T-helper 2 cell treated with Interferon-gamma antibody and Interleukin-4, amounts not matched to agents 5 μg/mL and 100 μg/mL, for 36 hours (primary cell): ENCODE measurements at regions not wholly inside any gene's neighbourhood (a gene's known extent, or its start where the extent isn't known, plus 50 kb on each side); places are given as distances from the start of the nearest gene placed in this dataset.

Experiments
- DNase-seq: peaks from one replicate; pipeline ENCODE4 v3.0.0; 2021; ENCODE audit warnings: low spot score
- H3K27ac Mint-ChIP-seq: one replicate; pipeline ENCODE4 v1.8.0; 2021; ENCODE audit warnings: mild to moderate bottlenecking, mixed read lengths
- H3K27me3 Mint-ChIP-seq: one replicate; pipeline ENCODE4 v1.8.0; 2021; ENCODE audit warnings: low read depth, mixed read lengths
- H3K36me3 Mint-ChIP-seq: one replicate; pipeline ENCODE4 v1.8.0; 2021; ENCODE audit warnings: low read depth, mixed read lengths
- H3K4me1 Mint-ChIP-seq: one replicate; pipeline ENCODE4 v1.8.0; 2021; ENCODE audit warnings: low read depth, mixed read lengths
- H3K4me3 Mint-ChIP-seq: one replicate; pipeline ENCODE4 v1.8.0; 2022; ENCODE audit warnings: mild to moderate bottlenecking, moderate library complexity, mixed read lengths
- H3K9me3 Mint-ChIP-seq: one replicate; pipeline ENCODE4 v1.8.0; 2021; ENCODE audit warnings: mixed read lengths

DNA sequence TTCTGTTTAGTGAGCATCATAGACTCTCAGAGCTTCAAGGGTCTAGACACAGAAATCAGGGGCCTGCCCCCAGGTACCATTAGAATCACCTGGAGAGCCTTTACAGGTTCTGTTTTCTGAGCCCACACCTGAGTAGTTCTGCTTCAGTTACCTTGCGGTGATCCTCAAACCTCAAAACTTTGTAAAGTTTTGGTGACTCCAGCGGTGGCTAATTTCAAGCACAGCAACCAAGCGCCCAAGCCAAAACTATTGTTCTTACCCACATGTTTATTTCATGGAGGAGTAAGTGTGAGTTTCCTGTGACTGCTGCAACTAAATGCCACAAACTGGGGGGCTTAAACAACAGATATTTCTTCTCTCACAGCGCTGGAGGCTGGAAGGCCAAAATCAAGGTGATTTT lies 108.9 kb downstream of the FOXD1 start:
- no peak for DNase-seq
- H3K27me3 Mint-ChIP-seq, result peaks cover 20% of the 10 kb centered on the region
- H3K4me3 Mint-ChIP-seq, result no peak overlapping the region
- no peaks in the 10 kb centered on the region for H3K4me1 Mint-ChIP-seq
- no peak overlapping the region for H3K27ac Mint-ChIP-seq
- no peaks in the 10 kb centered on the region for H3K9me3 Mint-ChIP-seq
- no peaks in the 10 kb centered on the region for H3K36me3 Mint-ChIP-seq

DNA sequence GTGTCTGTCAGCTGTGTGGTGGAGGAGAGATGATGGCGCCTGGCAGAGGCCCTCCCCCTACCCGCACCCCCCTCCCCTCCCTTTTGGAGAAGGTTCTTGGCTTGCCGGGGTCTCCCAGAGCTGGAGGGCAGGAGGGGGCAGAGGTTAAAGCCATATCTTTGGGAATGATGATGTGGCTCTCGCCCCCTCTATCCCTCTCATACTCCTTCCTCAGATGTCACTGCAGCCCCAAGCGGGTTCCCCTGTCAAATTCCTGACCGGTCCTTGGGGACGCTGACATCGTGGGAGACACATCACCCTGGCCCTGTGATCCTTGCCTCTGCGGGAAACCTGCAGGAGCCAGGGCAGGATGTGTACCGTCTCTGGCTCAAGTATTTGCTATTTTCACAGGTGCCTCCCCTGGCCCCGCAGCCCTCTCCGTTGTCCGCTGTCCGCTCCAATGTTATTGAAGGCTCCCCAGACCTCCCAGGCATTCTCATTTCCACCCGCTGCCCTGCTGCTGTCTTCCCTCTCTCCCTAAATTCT lies 109.5 kb downstream of the FOXD1 start:
- Mint-ChIP-seq H3K36me3 (no peaks in the 10 kb centered on the region), H3K27ac (no peak overlapping the region), H3K27me3 (peaks cover 20% of the 10 kb centered on the region), H3K4me3 (no peak overlapping the region), H3K9me3 (no peaks in the 10 kb centered on the region), H3K4me1 (no peaks in the 10 kb centered on the region)
- DNase-seq, result no peak

DNA sequence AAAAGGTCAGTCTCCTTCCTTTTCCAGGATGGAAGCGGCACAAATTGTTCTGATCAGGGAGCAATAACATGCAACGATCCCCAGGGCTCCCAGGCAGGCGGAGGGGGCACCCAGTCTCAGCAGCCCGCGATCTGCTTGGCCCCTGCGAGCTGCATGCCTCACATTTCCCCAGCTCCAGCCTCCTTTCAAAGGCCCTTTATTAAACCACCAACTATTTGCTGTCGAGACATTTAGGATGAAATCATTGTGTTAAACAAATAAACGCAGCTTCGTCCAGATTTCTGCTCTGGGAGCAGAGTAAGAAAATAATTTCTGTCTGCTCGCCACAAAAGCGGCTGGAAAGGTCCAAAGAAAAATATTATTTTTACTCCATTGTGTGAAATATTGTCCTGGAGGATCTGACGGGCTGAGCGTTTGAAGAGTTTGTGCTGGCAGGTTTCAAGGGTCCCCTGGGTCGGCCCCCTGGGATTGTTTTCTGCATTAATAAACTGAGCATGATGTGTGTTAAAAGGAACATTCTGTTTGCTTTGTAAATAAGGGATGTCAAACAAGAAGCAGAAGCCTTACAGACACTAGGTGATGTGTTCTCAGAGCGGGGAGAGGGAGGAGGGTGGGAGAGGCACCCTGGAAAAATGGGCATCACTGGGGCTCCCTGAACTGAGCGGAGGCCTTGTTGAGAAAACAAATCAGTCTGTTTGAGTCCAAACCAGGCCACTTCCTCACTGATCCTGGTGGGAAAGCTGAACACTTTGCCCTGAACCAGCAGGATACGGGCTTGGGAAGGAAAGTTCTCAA lies 110.1 kb downstream of the FOXD1 start:
- H3K4me3 Mint-ChIP-seq, result no peak overlapping the region
- H3K9me3 Mint-ChIP-seq, result no peaks in the 10 kb centered on the region
- no peaks in the 10 kb centered on the region for H3K4me1 Mint-ChIP-seq
- DNase-seq, result no peak
- H3K36me3 Mint-ChIP-seq, result no peaks in the 10 kb centered on the region
- H3K27me3 Mint-ChIP-seq, result peaks cover 22% of the 10 kb centered on the region
- no peak overlapping the region for H3K27ac Mint-ChIP-seq

DNA sequence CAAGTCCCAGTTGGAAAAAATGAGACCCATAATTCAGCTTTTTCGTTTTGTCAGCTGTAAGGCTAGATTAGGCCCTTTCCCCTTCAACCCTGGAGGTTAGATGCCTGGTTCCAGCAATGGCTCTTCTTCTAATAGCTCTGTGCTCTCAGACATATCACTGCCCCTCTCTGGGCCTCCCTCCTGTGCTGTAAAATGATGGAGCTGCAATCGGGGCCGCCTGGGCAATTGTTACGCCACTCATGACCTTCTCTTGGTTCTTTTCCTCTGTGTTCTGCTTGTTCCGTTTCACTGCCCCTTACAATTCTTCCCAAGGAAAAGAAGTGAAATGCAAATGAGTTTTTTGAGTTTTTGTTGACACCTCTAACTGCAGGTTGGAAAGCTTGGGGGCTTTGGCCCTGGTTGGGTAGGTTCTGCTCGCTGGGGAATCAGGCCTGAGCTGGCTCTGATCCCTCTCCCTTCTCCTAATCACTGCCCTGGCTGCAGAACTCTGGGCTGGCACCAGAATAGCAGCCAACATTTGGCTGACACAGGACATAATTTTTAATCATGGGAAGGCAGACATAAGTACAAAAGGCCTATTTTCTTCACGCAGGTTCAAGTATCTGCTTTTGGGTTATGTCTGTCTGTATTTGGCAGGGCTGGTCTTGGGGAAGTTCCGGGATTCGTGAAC lies 110.9 kb downstream of the FOXD1 start:
- Mint-ChIP-seq H3K27ac (no peak overlapping the region), H3K27me3 (peaks cover 22% of the 10 kb centered on the region), H3K4me1 (no peaks in the 10 kb centered on the region), H3K4me3 (no peak overlapping the region), H3K36me3 (no peaks in the 10 kb centered on the region), H3K9me3 (no peaks in the 10 kb centered on the region)
- DNase-seq, result no peak

DNA sequence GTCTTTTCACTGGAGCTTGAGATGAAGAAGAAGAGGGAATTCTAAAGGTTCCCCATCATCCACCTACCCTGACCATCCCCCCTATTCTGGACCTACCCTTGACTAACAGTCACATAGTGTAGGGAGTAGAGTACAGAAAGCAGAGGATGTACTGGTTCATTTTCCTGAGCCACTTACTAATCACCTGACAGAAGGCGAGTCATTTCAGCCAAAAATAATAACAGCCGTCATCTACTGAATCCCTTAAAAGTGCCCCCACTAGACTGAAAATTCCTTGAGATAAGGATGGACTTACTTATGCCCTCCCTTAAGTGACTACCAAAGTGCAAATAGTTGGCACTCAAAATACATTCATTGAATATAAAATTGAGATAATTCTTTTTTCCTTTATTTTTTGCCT lies 112.2 kb downstream of the FOXD1 start:
- H3K36me3 Mint-ChIP-seq, result no peaks in the 10 kb centered on the region
- no peaks in the 10 kb centered on the region for H3K9me3 Mint-ChIP-seq
- DNase-seq, result no peak
- H3K27ac Mint-ChIP-seq, result no peak overlapping the region
- peaks cover 29% of the 10 kb centered on the region for H3K27me3 Mint-ChIP-seq
- H3K4me3 Mint-ChIP-seq, result no peak overlapping the region
- H3K4me1 Mint-ChIP-seq, result no peaks in the 10 kb centered on the region

DNA sequence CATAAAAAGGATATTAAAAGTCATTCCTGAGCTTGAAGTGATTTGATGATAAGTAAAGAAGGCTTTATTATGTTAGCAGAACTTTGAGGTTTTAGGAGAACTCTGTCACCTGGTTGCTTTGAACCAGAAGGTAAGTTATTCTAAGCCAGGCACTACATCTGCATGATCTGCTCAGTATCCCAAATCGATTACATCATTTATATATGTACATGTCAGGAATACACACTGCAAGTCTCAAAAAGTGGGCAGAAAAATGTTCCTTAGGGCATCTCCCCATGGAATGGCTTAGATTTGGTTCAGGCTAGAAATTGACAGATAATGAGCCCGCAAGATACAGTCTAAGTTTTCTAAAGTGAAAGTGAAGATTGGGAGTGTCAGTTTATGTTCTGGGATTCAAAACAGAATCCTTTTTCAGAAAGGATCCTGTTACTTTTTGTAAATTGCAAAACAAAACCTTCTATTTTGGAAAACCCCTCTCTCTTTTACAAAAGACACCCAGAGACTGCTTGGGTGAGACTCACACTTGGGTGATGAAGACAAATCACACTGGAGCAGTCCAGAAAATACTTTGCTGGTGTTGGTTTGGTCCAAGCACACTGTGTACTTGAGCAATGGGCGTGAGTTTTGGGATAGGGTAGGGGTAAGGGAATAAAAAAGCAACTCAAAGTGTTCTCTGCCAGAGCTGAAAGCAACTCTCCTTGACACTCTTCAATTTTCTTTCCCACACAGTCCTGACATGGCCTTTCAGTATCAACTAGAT lies 114.5 kb downstream of the FOXD1 start:
- Mint-ChIP-seq H3K27me3 (peaks cover 22% of the 10 kb centered on the region), H3K4me1 (no peaks in the 10 kb centered on the region)

DNA sequence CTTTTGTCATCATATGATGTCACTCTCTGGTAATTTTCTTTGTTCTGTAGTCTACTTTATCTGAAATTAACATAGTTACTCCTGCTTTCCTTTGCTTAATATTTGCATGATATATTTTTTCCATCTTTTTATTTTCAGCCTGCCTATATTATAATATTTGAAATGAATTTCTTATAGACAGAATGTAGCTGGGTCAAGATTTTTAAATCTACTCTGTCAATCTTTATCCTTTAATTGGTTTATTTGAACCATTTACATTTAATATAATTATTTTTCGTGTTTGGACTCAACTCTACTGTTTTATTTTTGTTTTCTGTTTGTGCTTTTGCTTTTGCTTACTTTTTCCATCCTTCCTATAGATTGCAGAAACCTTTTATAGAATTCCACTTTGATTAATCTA lies 118.0 kb downstream of the FOXD1 start:
- Mint-ChIP-seq H3K4me3 (no peak overlapping the region), H3K27ac (no peak overlapping the region), H3K27me3 (peaks cover 11% of the 10 kb centered on the region), H3K9me3 (peaks cover 10% of the 10 kb centered on the region), H3K4me1 (no peaks in the 10 kb centered on the region), H3K36me3 (no peaks in the 10 kb centered on the region)
- no peak for DNase-seq

More for the DNA sequence above, 114.5 kb downstream of the FOXD1 start:
- no peaks in the 10 kb centered on the region for H3K36me3 Mint-ChIP-seq
- H3K27ac Mint-ChIP-seq, result no peak overlapping the region
- DNase-seq, result no peak
- peaks cover 10% of the 10 kb centered on the region for H3K9me3 Mint-ChIP-seq
- no peak overlapping the region for H3K4me3 Mint-ChIP-seq

DNA sequence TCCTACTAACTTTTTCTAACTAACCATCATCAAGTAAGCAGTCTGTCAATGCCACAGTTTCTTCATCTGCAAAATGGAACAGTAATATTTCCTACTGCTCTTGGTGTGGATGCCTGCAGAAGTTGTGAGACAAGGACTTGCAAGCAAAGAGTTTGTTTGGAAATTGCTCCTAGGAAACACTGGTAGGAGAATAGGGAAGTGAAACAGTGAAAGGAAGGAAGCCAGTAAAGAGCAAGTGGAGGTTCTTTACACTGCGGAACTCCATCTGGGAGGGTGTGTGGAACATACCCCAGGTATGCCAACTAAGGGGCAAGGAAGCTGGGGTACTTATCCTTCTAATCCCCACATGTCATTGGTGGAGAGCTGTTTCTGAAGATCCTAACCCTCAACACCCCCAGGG lies 119.9 kb downstream of the FOXD1 start:
- Mint-ChIP-seq H3K4me1 (no peaks in the 10 kb centered on the region), H3K4me3 (no peak overlapping the region), H3K36me3 (no peaks in the 10 kb centered on the region), H3K27ac (no peak overlapping the region), H3K9me3 (peaks cover 10% of the 10 kb centered on the region), H3K27me3 (peaks cover 12% of the 10 kb centered on the region)
- no peak for DNase-seq

DNA sequence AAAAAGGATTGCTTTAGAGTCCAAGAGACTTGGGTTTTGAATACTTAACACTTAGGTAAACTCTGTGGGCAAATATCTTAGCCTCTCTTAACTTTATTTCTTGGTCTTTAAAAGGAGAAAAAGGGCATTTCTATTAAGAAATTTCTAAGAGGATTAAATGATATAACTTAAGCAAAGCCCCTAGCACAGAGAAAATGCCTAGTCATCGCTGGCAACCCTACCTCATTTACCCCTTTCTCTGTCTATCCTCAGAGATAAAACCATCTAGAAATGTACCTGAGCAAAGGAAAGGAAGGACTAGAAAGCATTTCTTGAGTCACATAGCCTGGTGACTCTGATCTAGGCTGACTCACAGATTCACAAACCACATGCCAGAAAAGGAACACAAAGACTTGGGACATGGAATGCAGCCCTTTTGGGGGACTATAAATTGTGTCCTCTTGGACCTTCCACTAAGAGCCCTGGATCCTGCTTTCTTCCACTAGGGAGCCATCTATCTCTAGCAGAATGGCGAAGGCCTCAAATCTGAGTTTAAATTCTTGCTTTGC lies 120.6 kb downstream of the FOXD1 start:
- DNase-seq, result no peak
- no peaks in the 10 kb centered on the region for H3K36me3 Mint-ChIP-seq
- no peak overlapping the region for H3K27ac Mint-ChIP-seq
- H3K9me3 Mint-ChIP-seq, result peaks cover 10% of the 10 kb centered on the region
- H3K4me3 Mint-ChIP-seq, result no peak overlapping the region
- H3K4me1 Mint-ChIP-seq, result no peaks in the 10 kb centered on the region
- H3K27me3 Mint-ChIP-seq, result peaks cover 12% of the 10 kb centered on the region

DNA sequence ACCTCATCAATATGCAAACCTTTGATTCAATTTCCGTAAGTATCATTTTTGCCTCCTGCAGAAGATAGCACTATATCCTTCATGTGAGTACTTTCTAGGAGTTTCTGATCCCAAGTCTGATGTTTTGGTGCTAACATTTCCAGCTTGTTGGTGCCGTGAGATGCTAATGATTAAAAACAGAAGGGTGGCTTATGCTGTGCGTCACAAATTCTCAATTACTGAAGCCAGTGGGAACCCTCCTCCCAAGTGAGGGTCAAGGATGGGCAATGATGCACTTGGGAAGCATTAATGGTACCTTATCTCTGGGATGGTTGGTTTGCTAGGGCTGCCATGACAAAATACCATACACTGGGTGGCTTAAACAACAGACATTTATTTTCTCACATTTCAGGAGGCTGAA lies 123.0 kb downstream of the FOXD1 start:
- Mint-ChIP-seq H3K4me3 (no peak overlapping the region), H3K9me3 (peaks cover 2% of the 10 kb centered on the region), H3K27ac (no peak overlapping the region), H3K27me3 (peaks cover 10% of the 10 kb centered on the region), H3K4me1 (no peaks in the 10 kb centered on the region), H3K36me3 (no peaks in the 10 kb centered on the region)
- no peak for DNase-seq

DNA sequence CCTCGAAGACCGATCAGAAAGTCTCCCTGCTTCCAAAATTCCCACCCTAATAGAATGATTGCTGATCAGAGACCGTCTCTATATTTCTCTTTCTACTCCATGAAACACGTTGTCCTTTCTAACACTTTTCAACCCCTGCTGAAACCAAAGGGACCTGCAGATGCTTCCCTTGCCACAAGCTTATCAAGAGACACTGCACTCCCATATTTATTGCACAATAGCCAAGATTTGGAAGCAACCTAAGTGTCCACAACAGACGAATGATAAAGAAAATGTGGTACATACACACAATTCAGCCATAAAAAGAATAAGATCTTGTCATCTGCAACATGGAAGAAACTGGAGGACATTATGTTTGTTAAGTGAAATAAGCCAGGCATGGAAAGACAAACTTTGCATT lies 125.1 kb downstream of the FOXD1 start:
- DNase-seq, result no peak

DNA sequence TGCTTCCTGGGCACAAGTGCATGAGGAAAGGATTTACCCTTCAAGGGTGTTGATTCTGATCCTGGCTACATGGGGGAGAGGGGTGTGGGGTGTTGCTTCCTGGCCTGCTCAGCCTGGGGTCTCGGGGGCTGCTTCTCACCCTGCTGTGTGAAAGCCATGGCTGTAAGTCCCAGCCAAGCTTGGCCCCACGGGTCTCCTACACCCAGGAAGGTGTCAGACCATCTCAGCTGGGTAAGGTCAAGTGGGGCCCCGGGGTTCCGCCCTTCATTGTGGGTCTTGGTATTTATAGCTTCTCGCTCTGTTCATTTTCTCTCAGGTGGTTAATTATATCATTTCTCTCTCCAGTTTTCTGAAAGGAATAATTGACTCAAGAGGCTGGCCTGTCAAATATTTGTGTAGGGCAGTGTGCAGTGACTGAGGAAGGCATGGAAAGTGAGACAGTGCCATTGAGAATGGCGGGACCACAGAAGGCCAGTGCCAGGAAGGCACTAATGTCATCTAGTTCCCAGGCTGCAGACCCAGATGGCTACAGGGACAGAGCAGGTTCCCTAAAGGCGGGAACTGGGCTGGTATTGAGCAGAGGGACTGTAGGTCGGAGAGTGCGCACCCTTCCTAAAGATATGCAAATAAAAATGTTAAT lies 126.0 kb downstream of the FOXD1 start:
- peaks cover 17% of the 10 kb centered on the region for H3K27me3 Mint-ChIP-seq

More for the DNA sequence above, 125.1 kb downstream of the FOXD1 start:
- no peak overlapping the region for H3K27ac Mint-ChIP-seq
- H3K9me3 Mint-ChIP-seq, result no peaks in the 10 kb centered on the region
- H3K4me1 Mint-ChIP-seq, result no peaks in the 10 kb centered on the region
- H3K4me3 Mint-ChIP-seq, result no peak overlapping the region
- H3K27me3 Mint-ChIP-seq, result peaks cover 14% of the 10 kb centered on the region
- H3K36me3 Mint-ChIP-seq, result no peaks in the 10 kb centered on the region

DNA sequence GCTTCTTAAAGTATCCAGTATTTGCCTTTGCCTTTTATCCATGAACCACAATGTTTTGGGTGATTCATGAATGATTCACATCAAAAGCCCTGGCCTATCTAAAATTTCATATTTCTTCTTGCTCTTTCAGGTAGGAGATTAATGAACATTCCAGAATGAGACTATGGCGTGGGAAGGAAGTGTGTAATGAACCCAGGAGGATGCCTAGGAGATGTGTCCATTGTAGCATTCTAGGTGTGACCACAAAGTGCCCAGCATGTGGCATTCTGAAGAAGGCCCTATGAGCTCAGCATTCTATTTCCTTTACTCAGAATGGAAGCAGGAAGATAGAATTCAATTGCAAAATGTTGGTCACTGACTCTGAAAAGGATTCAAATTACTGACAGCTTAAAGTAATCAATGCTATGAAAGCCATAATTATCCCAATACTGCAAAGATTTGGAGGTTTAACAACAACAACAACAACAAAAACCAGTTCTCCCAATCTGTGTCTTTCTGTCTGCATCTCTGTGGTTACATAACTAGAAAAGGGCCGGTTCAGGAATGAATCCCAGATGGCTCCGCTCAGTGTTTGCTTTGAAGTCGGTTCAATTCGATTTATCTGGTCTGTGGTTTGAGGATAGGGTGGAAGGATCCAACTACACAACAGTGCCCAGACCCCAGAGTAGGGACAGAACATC lies 126.7 kb downstream of the FOXD1 start:
- peaks cover 17% of the 10 kb centered on the region for H3K27me3 Mint-ChIP-seq
- no peak overlapping the region for H3K4me3 Mint-ChIP-seq
- H3K9me3 Mint-ChIP-seq, result no peaks in the 10 kb centered on the region
- no peaks in the 10 kb centered on the region for H3K4me1 Mint-ChIP-seq
- no peak for DNase-seq
- no peaks in the 10 kb centered on the region for H3K36me3 Mint-ChIP-seq
- no peak overlapping the region for H3K27ac Mint-ChIP-seq

More for the DNA sequence above, 126.0 kb downstream of the FOXD1 start:
- no peak for DNase-seq
- H3K27ac Mint-ChIP-seq, result no peak overlapping the region
- no peaks in the 10 kb centered on the region for H3K4me1 Mint-ChIP-seq
- no peaks in the 10 kb centered on the region for H3K36me3 Mint-ChIP-seq
- no peaks in the 10 kb centered on the region for H3K9me3 Mint-ChIP-seq
- no peak overlapping the region for H3K4me3 Mint-ChIP-seq
